HEK293 (cell line): ENCODE measurements at regions not wholly inside any gene's neighbourhood (a gene's known extent, or its start where the extent isn't known, plus 50 kb on each side); places are given as distances from the start of the nearest gene placed in this dataset.

Source experiments
- CTCF ChIA-PET: fragments of 350-600 bp; formaldehyde crosslinking; extraction: SDS; loops from one replicate; lab custom pipeline; 2021; ENCODE audit warnings: antibody characterized with exemption; lab: Yijun Ruan, JAX
- POLR2A ChIA-PET: fragments of 300-600 bp; formaldehyde crosslinking; extraction: SDS; loops from one replicate; lab custom pipeline; 2020; ENCODE audit warnings: antibody characterized with exemption, inconsistent platforms; lab: Yijun Ruan, JAX
- H3K27ac ChIP-seq: fragments of 200-500 bp; sonication (Bioruptor generic); 2 replicates; pipeline ENCODE4 v1.5.1; 2014; ENCODE audit warnings: low read depth, low read length, control low read depth, inconsistent platforms; ENCODE audit errors: extremely low read depth
- H3K36me3 ChIP-seq, 2 experiments: fragments of 200-500 bp in 1 of 2; sonication (Bioruptor generic) in 1 of 2; 1 replicate in 1 of 2; 2 replicates in 1 of 2; pipeline ENCODE4 v1.5.1; 2014 to 2017; ENCODE audit warnings: inconsistent platforms in 2 of 2, low read length in 2 of 2; ENCODE audit not compliant: control insufficient read depth in 2 of 2, insufficient read depth in 1 of 2
- H3K4me1 ChIP-seq: fragments of 200-500 bp; sonication (Bioruptor generic); 2 replicates; pipeline ENCODE4 v1.5.1; 2014; ENCODE audit warnings: mild to moderate bottlenecking, low read length, inconsistent platforms; ENCODE audit not compliant: control insufficient read depth, insufficient read depth
- H3K4me3 ChIP-seq: 2 replicates; pipeline ENCODE4 v1.5.1; 2011; ENCODE audit warnings: low read depth, mild to moderate bottlenecking, control low read depth, low read length, moderate library complexity
- H3K9me3 ChIP-seq: fragments of 200-500 bp; sonication (Bioruptor generic); 2 replicates; pipeline ENCODE4 v1.5.1; 2014; ENCODE audit warnings: low read depth, low read length, inconsistent platforms; ENCODE audit not compliant: control insufficient read depth, insufficient read depth
- ATF2 ChIP-seq: fragments of 450-650 bp; formaldehyde crosslinking; IDR thresholded peaks from 2 replicates; pipeline ENCODE4 v1.5.1; 2016; ENCODE audit warnings: missing biosample characterization, missing genetic modification characterization, low read depth
- BCL11A ChIP-seq: fragments of 450-650 bp; formaldehyde crosslinking; IDR thresholded peaks from 2 replicates; pipeline ENCODE4 v1.5.1; 2016; ENCODE audit warnings: low read depth, missing biosample characterization, missing genetic modification characterization
- REST ChIP-seq: fragments of 450-650 bp; formaldehyde crosslinking; IDR thresholded peaks from 2 replicates; pipeline ENCODE4 v1.5.1; 2016; ENCODE audit warnings: missing biosample characterization, missing genetic modification characterization
- SCRT2 ChIP-seq: fragments of 450-650 bp; formaldehyde crosslinking; IDR thresholded peaks from 2 replicates; pipeline ENCODE4 v1.5.1; 2016; ENCODE audit warnings: missing biosample characterization, missing genetic modification characterization
- SP3 ChIP-seq: fragments of 450-650 bp; formaldehyde crosslinking; IDR thresholded peaks from 2 replicates; pipeline ENCODE4 v1.5.1; 2016; ENCODE audit warnings: missing biosample characterization, missing genetic modification characterization
- ZBTB6 ChIP-seq: fragments of 450-650 bp; formaldehyde crosslinking; IDR thresholded peaks from 2 replicates; pipeline ENCODE4 v1.5.1; 2017; ENCODE audit warnings: missing biosample characterization, missing genetic modification characterization
- ZNF10 ChIP-seq: fragments of 450-650 bp; formaldehyde crosslinking; IDR thresholded peaks from 2 replicates; pipeline ENCODE4 v1.5.1; 2017; ENCODE audit warnings: missing biosample characterization, missing genetic modification characterization
- ZNF112 ChIP-seq: fragments of 450-650 bp; formaldehyde crosslinking; IDR thresholded peaks from 2 replicates; pipeline ENCODE4 v1.5.0; 2017; ENCODE audit warnings: missing biosample characterization, missing genetic modification characterization
- ZNF211 ChIP-seq: fragments of 450-650 bp; formaldehyde crosslinking; IDR thresholded peaks from 2 replicates; pipeline ENCODE4 v1.5.1; 2016; ENCODE audit warnings: low read depth, missing biosample characterization, missing genetic modification characterization
- ZNF362 ChIP-seq: fragments of 450-650 bp; formaldehyde crosslinking; IDR thresholded peaks from 2 replicates; pipeline ENCODE4 v1.5.1; 2016; ENCODE audit warnings: missing biosample characterization, missing genetic modification characterization
- ZNF48 ChIP-seq: fragments of 450-650 bp; formaldehyde crosslinking; IDR thresholded peaks from 2 replicates; pipeline ENCODE4 v1.5.1; 2016; ENCODE audit warnings: missing biosample characterization, missing genetic modification characterization
- ZNF488 ChIP-seq: fragments of 450-650 bp; formaldehyde crosslinking; IDR thresholded peaks from 2 replicates; pipeline ENCODE4 v1.5.1; 2016; ENCODE audit warnings: missing biosample characterization, missing genetic modification characterization
- ZNF521 ChIP-seq: fragments of 450-650 bp; formaldehyde crosslinking; IDR thresholded peaks from 2 replicates; pipeline ENCODE4 v1.5.1; 2017; ENCODE audit warnings: missing biosample characterization, mild to moderate bottlenecking, missing genetic modification characterization
- ZNF555 ChIP-seq: fragments of 450-650 bp; formaldehyde crosslinking; conservative IDR thresholded peaks from 2 replicates; pipeline ENCODE4 v1.5.1; 2017; ENCODE audit warnings: missing biosample characterization, mild to moderate bottlenecking, missing genetic modification characterization, inconsistent platforms
- ZNF560 ChIP-seq: fragments of 450-650 bp; formaldehyde crosslinking; IDR thresholded peaks from 2 replicates; pipeline ENCODE4 v1.5.1; 2017; ENCODE audit warnings: missing biosample characterization, missing genetic modification characterization, borderline replicate concordance
- ZNF610 ChIP-seq: fragments of 450-650 bp; formaldehyde crosslinking; IDR thresholded peaks from 2 replicates; pipeline ENCODE4 v1.5.1; 2016; ENCODE audit warnings: missing biosample characterization, missing genetic modification characterization, borderline replicate concordance
- ZNF629 ChIP-seq: fragments of 450-650 bp; formaldehyde crosslinking; IDR thresholded peaks from 2 replicates; pipeline ENCODE4 v1.5.1; 2017; ENCODE audit warnings: missing biosample characterization, missing genetic modification characterization
- ZNF645 ChIP-seq: fragments of 450-650 bp; formaldehyde crosslinking; IDR thresholded peaks from 2 replicates; pipeline ENCODE4; 2016; ENCODE audit warnings: missing biosample characterization, missing genetic modification characterization
- ZNF768 ChIP-seq: fragments of 450-650 bp; formaldehyde crosslinking; IDR thresholded peaks from 2 replicates; pipeline ENCODE4 v1.5.1; 2018; ENCODE audit warnings: missing biosample characterization, mild to moderate bottlenecking, missing genetic modification characterization

GRCh38 chr2:3073041-3073595 is 304.5 kb downstream of the EIPR1 start:
- Histone ChIP-seq H3K4me3 (no peak overlapping the region), H3K9me3 (no peaks in the 10 kb centered on the region), H3K27ac (no peak overlapping the region), H3K4me1 (no peaks in the 10 kb centered on the region), H3K36me3 (no peaks in the 10 kb centered on the region)
- ChIA-PET POLR2A (no interaction called here), CTCF (no interaction called here)
- TF ChIP-seq BCL11A (tag by site-specific recombination) = no peak
- no peak for TF ChIP-seq ZNF521 (tag by site-specific recombination)
- no peak for TF ChIP-seq ZNF211 (tag by site-specific recombination)
- TF ChIP-seq ZNF362 (tag by site-specific recombination) = no peak

GRCh38 chr2:3071685-3072263 is 305.8 kb downstream of the EIPR1 start:
- CTCF ChIA-PET = interaction anchor here (0.6 kb wide), 2 partner anchors 10 to 137 kb away, joined by 3 read pairs; no protein-coding TSS in a partner anchor
- no peak for TF ChIP-seq ZNF211 (tag by site-specific recombination)
- TF ChIP-seq ZNF768 (tag by site-specific recombination) = no peak
- no peak for TF ChIP-seq ZNF645 (tag by site-specific recombination)
- no peak for TF ChIP-seq ZNF560
- TF ChIP-seq ZNF629 (tag by site-specific recombination) = no peak
- TF ChIP-seq ZNF521 (tag by site-specific recombination) = no peak
- TF ChIP-seq REST (tag by site-specific recombination) = no peak
- no peak for TF ChIP-seq SCRT2 (tag by site-specific recombination)
- no peak for TF ChIP-seq ZNF610
- no peak for TF ChIP-seq ZNF10 (tag by site-specific recombination)
- TF ChIP-seq ZNF488 (tag by site-specific recombination) = no peak
- no peak for TF ChIP-seq SP3 (tag by site-specific recombination)
- TF ChIP-seq ATF2 (tag by site-specific recombination) = no peak
- no peak for TF ChIP-seq ZBTB6 (tag by site-specific recombination)
- TF ChIP-seq ZNF112 (tag by site-specific recombination) = no peak
- TF ChIP-seq ZNF555 (tag by site-specific recombination) = no peak
- no peak for TF ChIP-seq ZNF48
- TF ChIP-seq, all 188 proteins: peak for 0
- Histone ChIP-seq H3K27ac (no peak overlapping the region), H3K9me3 (no peaks in the 10 kb centered on the region), H3K36me3 (no peaks in the 10 kb centered on the region), H3K4me3 (no peak overlapping the region), H3K4me1 (no peaks in the 10 kb centered on the region)
- POLR2A ChIA-PET = no interaction called here
